SJCRH30 (cell line): ENCODE measurements at regions not wholly inside any gene's neighbourhood (a gene's known extent, or its start where the extent isn't known, plus 50 kb on each side); places are given as distances from the start of the nearest gene placed in this dataset.
A peak's percentile ranks its signal among the peaks of the same experiment; 100 is the strongest.

Experiments
- DNase-seq, 2 experiments: peaks; one replicate each; pipeline ENCODE4 v3.0.0-alpha.2; 2015 to 2020
- H3K27ac ChIP-seq: fragments of 250-450 bp; sonication (Bioruptor Pico); 2 replicates; pipeline ENCODE4 v1.5.1; 2020; ENCODE audit warnings: mild to moderate bottlenecking, moderate library complexity
- H3K27me3 ChIP-seq: fragments of 250-450 bp; sonication (Bioruptor Pico); 2 replicates; pipeline ENCODE4 v1.5.1; 2020; ENCODE audit warnings: mild to moderate bottlenecking, moderate library complexity
- H3K36me3 ChIP-seq: fragments of 250-450 bp; sonication (Bioruptor Pico); 2 replicates; pipeline ENCODE4 v1.5.1; 2020; ENCODE audit warnings: mild to moderate bottlenecking, moderate library complexity
- H3K4me1 ChIP-seq: fragments of 250-450 bp; sonication (Bioruptor Pico); 2 replicates; pipeline ENCODE4 v1.5.1; 2020; ENCODE audit warnings: mild to moderate bottlenecking, moderate library complexity
- H3K4me3 ChIP-seq: fragments of 250-450 bp; sonication (Bioruptor Pico); 2 replicates; pipeline ENCODE4 v1.5.1; 2020; ENCODE audit warnings: mild to moderate bottlenecking, moderate library complexity
- H3K9me3 ChIP-seq: fragments of 250-450 bp; sonication (Bioruptor Pico); replicated peaks from 2 replicates; pipeline ENCODE4 v1.5.1; 2020; ENCODE audit warnings: mild to moderate bottlenecking, moderate library complexity

DNA sequence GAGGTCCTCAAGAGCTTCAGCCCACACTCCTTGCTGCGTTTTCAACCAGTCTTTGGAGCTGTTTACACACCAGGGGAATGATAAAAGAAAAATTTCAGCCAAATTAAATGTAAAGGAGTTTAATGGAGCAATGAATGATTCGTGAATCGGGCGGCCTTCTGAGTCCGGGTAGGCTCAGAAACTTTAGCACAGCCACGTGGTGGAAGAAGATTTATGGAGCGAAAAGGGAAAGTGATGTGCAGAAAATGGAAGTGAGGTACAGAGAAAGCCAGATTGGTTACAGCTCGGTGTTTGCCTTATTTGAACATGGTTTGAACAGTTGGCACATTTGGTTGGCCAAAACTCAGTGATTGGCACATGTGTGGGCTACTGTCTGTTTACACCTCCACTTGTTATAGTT is 305.4 kb downstream of the MAF start:
- Histone ChIP-seq H3K27me3 (no peaks in the 10 kb centered on the region), H3K27ac (no peak overlapping the region), H3K4me1 (0 out of 2 replicates have a peak, but pooled peaks cover 1% of the 10 kb centered on the region), H3K36me3 (no peaks in the 10 kb centered on the region), H3K9me3 (no peaks in the 10 kb centered on the region), H3K4me3 (no peak overlapping the region)
- no peak for DNase-seq

DNA sequence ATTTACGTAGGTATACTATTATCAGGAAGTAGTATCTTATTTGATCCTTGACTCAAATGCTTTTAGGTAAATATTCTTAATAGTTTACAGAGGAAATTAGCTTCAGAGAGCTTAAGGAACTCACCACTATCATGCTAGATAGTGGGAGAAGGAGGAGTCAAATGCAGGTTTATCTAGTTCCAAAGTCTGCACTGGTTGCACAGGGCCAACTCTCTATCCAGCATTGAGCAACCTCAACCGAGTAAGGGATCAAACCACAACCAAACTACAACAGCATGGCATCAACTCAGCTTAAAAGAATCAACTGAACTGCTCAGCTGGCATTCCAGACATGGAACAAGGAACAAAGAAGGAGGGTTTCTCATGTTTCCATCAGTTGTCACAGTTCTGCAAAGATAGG is 306.0 kb downstream of the MAF start:
- H3K9me3 ChIP-seq = no peaks in the 10 kb centered on the region
- no peaks in the 10 kb centered on the region for H3K27me3 ChIP-seq
- H3K4me1 ChIP-seq = 0 out of 2 replicates have a peak, but pooled peaks cover 2% of the 10 kb centered on the region
- H3K36me3 ChIP-seq = no peaks in the 10 kb centered on the region
- H3K4me3 ChIP-seq = no peak overlapping the region
- no peak for DNase-seq
- no peak overlapping the region for H3K27ac ChIP-seq

DNA sequence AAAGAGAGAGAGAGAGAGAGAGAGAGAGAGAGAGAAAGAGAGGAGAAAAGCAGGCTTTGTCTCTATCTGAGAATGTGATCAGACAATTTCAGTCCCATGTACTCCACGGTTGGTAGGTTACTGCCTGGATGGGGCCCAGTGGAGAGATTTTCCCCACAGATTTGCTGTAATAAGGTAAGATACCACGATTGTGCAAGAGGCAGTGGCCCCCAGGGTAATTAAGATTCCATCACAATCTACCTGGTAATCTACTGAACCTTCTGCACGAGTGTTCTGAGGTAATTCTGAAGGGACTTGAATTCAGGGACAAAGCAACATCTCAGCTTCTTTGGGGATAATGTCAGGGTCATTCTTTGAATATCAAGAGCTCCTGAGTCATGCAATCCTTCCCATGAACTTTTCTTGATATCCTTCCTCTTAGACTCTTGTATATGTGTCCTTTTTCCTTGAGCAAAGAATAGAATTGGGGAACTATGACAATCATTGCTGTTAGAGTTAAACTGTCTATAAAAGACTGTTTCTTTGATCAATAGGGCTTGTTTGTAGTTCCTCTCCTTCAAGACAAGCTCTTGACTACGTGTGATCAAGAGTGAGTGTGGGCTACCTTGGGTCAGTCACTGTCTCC is 306.6 kb downstream of the MAF start:
- Histone ChIP-seq H3K4me3 (no peak overlapping the region), H3K36me3 (no peaks in the 10 kb centered on the region), H3K27ac (no peak overlapping the region), H3K27me3 (no peaks in the 10 kb centered on the region), H3K4me1 (0 out of 2 replicates have a peak, but pooled peaks cover 2% of the 10 kb centered on the region), H3K9me3 (no peaks in the 10 kb centered on the region)
- no peak for DNase-seq

DNA sequence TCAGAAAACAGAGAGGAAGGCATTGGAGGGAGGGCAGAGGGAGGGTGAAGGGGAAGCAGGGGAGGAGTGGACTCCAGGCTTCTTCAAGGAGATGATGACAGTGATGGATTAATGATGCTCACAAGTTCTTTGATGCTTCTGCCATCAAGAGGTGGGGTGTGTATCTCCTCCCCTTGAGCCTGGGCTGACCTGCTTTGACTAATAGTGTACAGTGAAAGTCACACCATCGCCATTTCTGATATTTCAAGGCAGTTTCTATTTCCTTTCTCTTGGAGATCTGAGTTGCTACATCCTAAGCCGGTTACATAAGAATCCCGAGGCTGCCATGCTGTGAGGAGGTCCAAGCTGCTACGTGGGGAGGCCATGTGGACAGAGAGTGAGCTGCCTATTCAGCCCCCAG is 312.5 kb downstream of the MAF start:
- Histone ChIP-seq H3K4me1 (peaks cover 23% of the 10 kb centered on the region), H3K27me3 (no peaks in the 10 kb centered on the region), H3K27ac (peak overlapping the region; percentile 94), H3K36me3 (no peaks in the 10 kb centered on the region), H3K4me3 (no peak overlapping the region), H3K9me3 (no peaks in the 10 kb centered on the region)
- no peak for DNase-seq

DNA sequence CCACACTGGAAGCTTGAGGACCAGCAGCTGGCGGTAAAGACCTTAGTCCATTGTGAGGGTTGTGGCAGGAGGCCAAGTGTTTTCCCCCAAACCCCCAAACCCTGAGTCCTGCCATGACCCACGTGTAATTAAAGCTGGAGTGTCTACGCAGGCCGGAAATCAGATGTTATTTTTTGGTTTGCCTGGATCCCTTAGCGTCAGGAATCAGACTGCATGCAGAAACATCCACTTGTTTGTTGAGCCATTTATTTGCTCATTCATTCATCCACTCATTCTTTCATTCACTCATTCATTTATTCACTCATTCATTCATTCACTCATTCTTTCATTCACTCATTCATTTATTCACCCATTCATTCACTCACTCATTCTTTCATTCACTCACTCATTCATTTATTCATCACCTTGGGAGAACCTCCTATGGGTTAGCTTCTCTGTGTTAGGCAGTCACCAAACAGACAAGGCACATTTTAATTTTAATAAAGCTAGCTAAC is 313.1 kb downstream of the MAF start:
- peak overlapping the region; percentile 94 for H3K27ac ChIP-seq
- H3K9me3 ChIP-seq = no peaks in the 10 kb centered on the region
- no peak for DNase-seq
- no peaks in the 10 kb centered on the region for H3K27me3 ChIP-seq
- no peak overlapping the region for H3K4me3 ChIP-seq
- no peaks in the 10 kb centered on the region for H3K36me3 ChIP-seq
- H3K4me1 ChIP-seq = peaks cover 23% of the 10 kb centered on the region

DNA sequence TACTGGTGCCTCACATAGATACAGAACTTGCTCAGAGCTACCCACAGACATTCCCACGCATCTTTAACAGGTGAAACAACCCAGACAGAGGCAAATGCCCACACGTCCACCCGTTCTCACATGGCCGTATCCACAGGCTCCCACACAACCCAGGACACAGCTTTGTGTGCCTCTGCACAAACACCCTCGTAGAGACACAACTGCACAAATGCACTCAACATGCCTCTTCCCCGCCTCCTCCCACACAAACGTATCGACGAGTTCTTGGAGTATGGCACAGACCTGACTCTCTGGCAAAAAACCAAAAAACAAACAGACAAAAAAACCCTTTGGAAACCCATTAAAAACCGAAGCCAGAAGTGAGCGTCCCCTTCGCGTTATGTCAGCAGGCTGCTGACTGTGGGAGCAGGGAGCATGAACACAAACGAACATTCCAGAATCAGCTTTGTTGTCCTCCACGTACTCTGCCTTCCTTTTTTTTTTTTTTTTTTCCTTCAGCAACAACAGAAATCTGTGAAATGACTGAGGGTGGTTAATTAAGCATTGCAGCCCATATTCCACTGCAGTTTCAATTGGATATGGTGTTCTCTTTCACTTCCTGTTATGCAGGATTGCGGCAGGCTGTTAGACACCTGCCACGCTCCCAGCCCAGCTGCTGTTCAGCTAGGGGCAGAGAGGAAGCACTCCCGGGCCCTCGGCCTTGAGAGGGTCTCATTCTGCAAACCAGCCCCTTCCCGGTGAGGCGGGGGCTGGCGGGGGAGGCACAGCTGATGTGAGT is 313.7 kb downstream of the MAF start:
- Histone ChIP-seq H3K36me3 (no peaks in the 10 kb centered on the region), H3K9me3 (no peaks in the 10 kb centered on the region), H3K4me3 (peak overlapping the region; percentile 25), H3K27me3 (no peaks in the 10 kb centered on the region), H3K27ac (peak overlapping the region; percentile 94), H3K4me1 (peaks cover 23% of the 10 kb centered on the region)
- peak; percentile 93 to 95 for DNase-seq

DNA sequence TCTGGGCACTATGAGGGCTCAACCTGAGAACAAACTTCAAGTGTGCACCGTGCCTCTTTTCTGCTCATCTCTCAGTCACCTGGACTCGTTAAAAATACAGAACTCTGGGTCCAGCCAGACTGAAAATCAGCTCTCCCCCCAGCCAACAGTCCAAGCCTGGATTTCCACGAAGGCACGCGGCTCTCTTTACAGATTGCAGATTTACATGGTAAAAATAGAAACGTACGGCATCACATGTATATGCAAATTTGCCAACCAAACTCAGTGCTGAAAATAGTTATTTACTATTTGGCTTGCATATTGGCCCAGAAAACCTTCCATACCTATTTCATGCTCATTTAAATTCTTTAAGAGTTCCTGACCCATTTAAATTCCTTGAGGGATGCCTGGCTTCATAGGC is 315.8 kb downstream of the MAF start:
- Histone ChIP-seq H3K27me3 (no peaks in the 10 kb centered on the region), H3K4me3 (no peak overlapping the region), H3K9me3 (no peaks in the 10 kb centered on the region), H3K27ac (no peak overlapping the region), H3K36me3 (no peaks in the 10 kb centered on the region), H3K4me1 (peaks cover 21% of the 10 kb centered on the region)
- DNase-seq = no peak

DNA sequence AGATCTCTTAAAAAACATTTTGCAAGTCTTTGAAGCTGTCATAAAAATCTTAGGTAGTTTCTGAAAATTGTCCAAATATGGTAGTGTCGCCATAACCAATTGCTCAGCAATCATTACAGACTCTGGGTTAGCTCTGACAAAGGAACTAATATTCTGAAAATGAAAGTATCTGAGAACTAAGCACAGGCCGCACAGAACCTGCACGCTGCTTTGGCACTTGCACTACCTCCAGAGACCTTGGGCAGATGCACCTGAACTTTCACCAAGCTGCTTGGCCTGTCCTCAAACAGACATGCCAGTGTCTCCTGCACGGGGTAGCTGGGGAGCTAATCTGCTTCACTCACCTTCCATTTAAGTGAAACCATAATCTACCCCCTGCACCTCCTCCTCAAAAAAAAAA is 317.0 kb downstream of the MAF start:
- H3K4me3 ChIP-seq = no peak overlapping the region
- no peaks in the 10 kb centered on the region for H3K27me3 ChIP-seq
- no peaks in the 10 kb centered on the region for H3K9me3 ChIP-seq

DNA sequence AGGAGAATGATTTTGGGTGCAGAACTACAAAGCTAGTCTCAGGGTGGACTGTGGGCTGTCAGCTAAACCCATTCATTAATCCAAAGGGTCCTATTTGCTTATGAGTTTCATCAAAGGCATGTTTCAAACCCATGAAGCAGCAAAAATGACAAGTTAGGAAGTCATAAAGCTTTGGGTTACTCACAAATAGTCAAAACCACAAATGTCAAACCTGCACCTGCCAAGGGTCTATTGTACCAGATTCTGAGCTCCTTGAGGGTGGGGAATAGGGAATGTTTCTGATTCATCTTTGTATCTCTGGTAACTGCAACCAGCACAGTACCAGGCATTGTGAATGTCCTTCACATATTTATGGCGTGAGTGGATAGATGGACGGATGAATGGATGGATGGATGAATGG is 317.7 kb downstream of the MAF start:
- Histone ChIP-seq H3K36me3 (no peaks in the 10 kb centered on the region), H3K9me3 (no peaks in the 10 kb centered on the region), H3K27ac (no peak overlapping the region), H3K4me1 (peaks cover 19% of the 10 kb centered on the region), H3K27me3 (no peaks in the 10 kb centered on the region), H3K4me3 (no peak overlapping the region)
- DNase-seq = no peak

More for the DNA sequence above, 317.0 kb downstream of the MAF start:
- Histone ChIP-seq H3K27ac (no peak overlapping the region), H3K36me3 (no peaks in the 10 kb centered on the region), H3K4me1 (peaks cover 21% of the 10 kb centered on the region)
- DNase-seq = no peak

DNA sequence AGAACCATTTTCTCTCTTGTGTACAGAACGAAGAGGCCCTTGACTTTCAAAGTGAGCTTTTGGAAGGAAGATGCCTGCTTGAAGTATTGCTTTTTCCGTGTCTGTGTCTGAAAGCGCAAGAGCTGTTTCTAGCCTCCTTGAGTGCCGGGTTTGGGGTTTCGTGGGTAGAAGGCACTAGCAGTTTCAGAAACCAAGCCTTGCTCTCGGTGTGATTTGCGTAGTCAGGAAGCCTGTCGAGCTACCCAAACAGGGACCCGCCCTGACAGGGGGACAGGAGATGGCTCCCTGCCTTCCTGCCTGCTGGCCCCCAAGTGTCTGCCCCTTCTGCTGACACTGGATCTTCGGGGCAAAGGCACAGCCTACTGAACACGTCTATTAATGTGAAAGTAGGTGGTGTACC is 322.0 kb downstream of the MAF start:
- H3K9me3 ChIP-seq = no peaks in the 10 kb centered on the region
- no peaks in the 10 kb centered on the region for H3K27me3 ChIP-seq
- no peak overlapping the region for H3K4me3 ChIP-seq
- H3K4me1 ChIP-seq = no peaks in the 10 kb centered on the region
- no peak overlapping the region for H3K27ac ChIP-seq
- no peak for DNase-seq
- no peaks in the 10 kb centered on the region for H3K36me3 ChIP-seq

DNA sequence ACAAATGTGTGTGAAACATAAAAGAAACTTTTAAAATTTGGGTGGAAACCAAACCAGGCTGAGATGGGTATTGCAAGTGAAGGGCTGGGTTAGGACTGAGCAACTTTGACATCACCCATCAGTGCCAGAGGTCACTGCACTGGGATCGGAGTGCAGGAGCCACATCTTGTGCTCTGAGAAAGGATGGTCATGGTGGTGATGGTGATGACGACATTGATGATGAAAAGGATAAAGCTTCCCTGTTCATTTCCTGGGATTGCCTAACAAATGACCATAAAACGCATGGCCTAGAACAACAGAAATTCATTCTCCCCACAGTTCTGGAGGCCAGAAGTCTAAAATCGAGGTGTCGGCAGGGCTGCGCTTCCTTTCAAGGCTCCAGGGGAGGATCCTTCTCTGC is 324.0 kb downstream of the MAF start:
- no peaks in the 10 kb centered on the region for H3K36me3 ChIP-seq
- no peaks in the 10 kb centered on the region for H3K27me3 ChIP-seq
- H3K9me3 ChIP-seq = no peaks in the 10 kb centered on the region
- H3K4me3 ChIP-seq = no peak overlapping the region
- DNase-seq = no peak
- no peaks in the 10 kb centered on the region for H3K4me1 ChIP-seq
- no peak overlapping the region for H3K27ac ChIP-seq

DNA sequence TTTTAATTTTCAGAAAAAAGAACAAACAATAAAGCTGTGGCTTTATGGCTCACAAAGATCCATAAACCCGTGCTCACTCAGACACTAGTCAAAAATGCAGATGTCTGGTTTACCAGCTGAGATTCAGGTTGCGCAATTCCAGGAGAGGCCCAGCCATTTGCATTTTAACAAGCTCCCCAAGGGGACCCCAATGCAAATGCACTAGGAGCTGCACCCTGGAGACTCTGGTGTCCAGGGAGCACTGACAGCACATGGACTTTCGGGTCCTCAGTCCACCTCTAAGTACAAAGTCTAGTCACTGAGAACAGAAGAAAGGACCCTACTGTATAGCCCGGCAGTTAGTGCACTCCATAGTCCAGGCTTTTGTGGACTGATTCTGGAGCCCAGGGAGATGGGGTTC is 326.3 kb downstream of the MAF start:
- H3K9me3 ChIP-seq = no peaks in the 10 kb centered on the region
- no peaks in the 10 kb centered on the region for H3K27me3 ChIP-seq
- H3K4me3 ChIP-seq = no peak overlapping the region
- no peaks in the 10 kb centered on the region for H3K4me1 ChIP-seq
- no peaks in the 10 kb centered on the region for H3K36me3 ChIP-seq
- DNase-seq = no peak
- no peak overlapping the region for H3K27ac ChIP-seq

DNA sequence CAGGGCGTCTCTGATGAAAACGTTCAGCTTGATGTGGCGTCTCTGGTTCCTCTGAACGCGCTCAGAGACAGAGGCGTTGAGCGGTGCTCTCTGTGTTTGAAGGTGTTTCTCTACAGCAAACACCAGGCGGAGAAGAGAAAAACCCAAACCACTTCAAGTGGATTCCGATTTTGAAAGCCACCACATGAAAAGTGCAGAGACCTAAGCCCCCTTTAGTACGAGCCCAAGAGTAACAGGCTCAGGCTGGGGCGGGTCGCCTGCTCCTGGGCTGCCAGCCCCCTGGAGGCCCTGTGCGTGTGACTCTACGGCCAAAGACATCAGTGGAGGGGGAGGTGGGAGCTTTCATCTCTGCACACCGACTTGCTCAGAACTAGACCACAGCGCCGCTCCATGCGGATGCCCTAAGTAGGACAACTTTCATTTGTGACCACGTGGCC is 328.4 kb downstream of the MAF start:
- Histone ChIP-seq H3K27ac (no peak overlapping the region), H3K36me3 (no peaks in the 10 kb centered on the region), H3K9me3 (no peaks in the 10 kb centered on the region), H3K27me3 (no peaks in the 10 kb centered on the region), H3K4me3 (no peak overlapping the region), H3K4me1 (no peaks in the 10 kb centered on the region)
- no peak for DNase-seq

DNA sequence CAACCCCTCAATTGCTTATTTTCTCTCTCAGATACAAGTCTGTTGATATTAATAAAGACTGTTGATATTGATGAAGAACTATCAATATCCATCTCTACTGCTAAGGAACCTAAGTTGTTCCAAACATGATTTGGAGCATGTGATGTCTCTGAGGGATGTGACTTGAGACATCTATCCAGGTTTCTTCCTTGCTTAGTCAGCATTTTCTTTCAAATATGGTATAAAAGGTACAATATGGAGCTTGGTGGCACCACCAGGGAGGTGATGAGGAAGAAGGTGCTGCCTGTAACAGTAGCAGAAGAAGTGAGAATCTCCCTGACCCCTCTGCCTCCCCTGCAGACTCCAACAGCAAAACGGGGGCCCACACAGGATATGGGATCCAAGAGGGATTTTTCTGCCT is 329.0 kb downstream of the MAF start:
- H3K4me1 ChIP-seq = no peaks in the 10 kb centered on the region
- H3K27ac ChIP-seq = no peak overlapping the region
- no peak for DNase-seq
- H3K36me3 ChIP-seq = no peaks in the 10 kb centered on the region
- H3K27me3 ChIP-seq = no peaks in the 10 kb centered on the region
- no peak overlapping the region for H3K4me3 ChIP-seq
- no peaks in the 10 kb centered on the region for H3K9me3 ChIP-seq

DNA sequence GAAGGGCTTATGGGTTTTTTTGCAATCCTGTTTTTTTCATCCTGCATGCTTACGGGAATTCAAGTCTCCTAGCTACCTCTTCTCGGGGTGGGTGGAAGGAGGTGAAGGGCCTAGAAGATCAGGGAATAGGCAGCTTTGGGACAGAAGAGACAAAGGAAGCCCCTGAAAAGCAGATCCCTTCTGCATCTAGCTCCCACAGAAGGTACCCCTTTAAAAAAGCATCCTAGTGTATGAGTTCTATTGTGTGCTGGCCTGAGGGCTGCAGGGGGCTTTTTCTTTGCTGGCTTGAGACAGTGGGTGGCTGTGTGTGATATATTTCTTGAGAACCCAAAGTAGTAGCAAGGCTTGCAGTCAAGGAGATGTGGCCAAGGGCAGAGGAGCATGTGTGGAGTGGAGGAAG is 330.5 kb downstream of the MAF start:
- Histone ChIP-seq H3K4me1 (no peaks in the 10 kb centered on the region), H3K36me3 (no peaks in the 10 kb centered on the region), H3K27ac (no peak overlapping the region), H3K9me3 (no peaks in the 10 kb centered on the region), H3K4me3 (no peak overlapping the region), H3K27me3 (no peaks in the 10 kb centered on the region)
- no peak for DNase-seq
